NAMALWA (cell line): ENCODE measurements at regions not wholly inside any gene's neighbourhood (a gene's known extent, or its start where the extent isn't known, plus 50 kb on each side); places are given as distances from the start of the nearest gene placed in this dataset.
A peak's percentile ranks its signal among the peaks of the same experiment; 100 is the strongest.
"Not testable (repeated sequence)": the region's sequence is repeated elsewhere in the genome, so short reads cannot be mapped to it uniquely, and the experiment has no call there.

Experiments
- DNase-seq: peaks from one replicate; pipeline ENCODE4 v3.0.0-alpha.2; 2015; ENCODE audit warnings: low spot score

DNA sequence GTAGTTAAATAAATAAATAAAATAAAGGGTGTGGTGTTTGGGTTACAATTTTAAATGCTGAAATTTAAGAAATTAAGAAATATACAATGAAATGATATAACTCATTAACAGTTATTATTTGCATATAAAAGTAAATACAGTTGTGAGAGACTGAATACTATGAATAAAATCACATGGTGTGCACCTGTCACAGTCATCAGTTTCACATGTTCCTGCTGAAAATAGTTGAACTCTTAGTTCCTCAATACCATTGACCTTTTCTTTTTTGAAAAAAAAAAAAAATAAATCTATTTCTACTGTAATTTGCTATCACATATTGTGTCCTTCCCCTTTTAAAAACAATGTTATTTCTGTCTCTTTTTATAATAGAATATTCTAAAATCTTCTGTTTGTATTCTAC, 130.9 kb upstream of the CHD1 start:
- DNase-seq, result no peak

DNA sequence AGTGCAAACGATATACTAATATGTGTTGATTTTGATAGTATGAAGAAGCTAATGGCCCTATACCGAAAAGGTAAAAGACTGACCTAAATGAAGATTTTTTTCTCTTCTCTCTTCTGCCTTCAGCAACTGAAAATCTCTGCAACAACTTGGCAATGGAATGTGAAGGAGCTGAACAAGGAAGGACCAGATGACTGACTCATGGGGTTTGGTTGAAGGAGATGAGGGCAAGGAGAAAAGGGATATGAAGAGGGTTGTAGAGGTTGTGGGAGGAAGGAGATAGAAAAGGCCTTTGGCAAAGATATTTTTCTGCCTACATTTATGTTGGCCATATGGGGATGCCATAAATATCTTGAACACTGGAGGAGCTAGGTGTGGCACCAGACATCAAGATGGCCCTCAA, 129.7 kb upstream of the CHD1 start:
- DNase-seq, result no peak

DNA sequence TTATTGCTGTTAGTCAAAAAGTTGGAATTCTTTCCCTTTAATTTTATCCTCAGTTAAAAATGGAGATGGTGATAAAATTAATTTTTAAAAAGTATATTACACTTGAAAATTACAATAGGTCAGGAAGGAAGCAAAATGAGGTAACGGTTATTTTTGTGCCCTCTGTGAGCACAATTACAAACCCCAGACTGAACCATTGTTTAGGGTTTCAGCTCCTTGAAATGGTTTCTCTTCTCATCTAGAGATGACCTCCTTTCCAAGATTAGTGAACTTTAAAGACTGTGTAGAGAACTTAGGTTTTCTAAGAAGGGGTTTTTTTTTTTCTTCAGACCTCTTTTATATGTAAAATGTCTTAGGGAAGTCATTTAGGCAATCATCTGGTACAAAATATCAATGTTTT, 126.2 kb upstream of the CHD1 start:
- no peak for DNase-seq

DNA sequence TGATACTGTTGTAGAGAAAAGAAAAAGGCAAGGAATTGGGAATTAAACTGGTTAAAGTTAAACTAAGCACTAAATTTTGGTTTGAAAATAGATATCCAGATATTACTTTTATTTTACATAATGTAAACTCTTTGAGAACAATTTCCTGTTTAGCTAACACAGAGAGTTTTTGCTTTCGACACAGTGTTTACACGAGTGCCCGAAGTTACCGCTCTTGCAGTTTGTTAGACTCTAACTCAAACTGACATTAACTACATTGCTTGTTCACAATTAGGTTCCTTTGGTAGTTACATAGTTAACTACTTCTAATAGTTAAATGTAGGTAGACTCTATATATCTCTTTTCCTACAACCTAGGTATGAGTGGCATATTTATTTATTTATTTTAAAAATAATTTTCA, 117.1 kb upstream of the CHD1 start:
- DNase-seq, result no peak

DNA sequence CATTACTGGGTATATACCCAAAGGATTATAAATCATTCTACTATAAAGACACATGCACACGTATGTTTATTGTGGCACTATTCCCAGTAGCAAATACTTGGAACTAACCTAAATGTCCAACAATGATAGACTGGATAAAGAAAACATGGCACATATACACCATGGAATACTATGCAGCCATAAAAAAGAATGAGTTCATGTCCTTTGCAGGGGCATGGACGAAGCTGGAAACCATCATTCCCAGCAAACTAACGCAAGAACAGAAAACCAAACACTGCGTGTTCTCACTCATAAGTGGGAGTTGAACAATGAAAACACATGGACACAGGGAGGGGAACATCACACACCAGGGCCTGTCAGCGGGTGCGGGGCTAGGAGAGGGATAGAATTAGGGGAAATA, 114.5 kb upstream of the CHD1 start:
- DNase-seq, result not testable (repeated sequence)

DNA sequence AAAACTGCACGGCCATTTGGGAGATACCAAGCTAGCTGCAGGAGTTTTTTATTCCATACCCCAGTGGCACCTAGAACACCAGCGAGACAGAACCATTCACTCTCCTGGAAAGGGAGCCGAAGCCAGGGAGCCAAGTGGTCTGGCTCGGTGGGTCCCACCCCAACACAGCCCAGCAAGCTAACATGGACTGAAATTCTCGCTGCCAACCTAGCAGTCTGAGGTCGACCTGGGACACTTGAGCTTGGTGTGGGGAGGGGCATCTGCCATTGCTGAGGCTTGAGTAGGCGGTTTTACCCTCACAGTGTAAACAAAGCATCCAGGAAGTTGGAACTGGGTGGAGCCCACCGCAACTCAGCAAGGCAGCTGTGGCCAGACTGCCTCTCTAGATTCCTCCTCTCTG, 108.9 kb upstream of the CHD1 start:
- DNase-seq, result no peak

DNA sequence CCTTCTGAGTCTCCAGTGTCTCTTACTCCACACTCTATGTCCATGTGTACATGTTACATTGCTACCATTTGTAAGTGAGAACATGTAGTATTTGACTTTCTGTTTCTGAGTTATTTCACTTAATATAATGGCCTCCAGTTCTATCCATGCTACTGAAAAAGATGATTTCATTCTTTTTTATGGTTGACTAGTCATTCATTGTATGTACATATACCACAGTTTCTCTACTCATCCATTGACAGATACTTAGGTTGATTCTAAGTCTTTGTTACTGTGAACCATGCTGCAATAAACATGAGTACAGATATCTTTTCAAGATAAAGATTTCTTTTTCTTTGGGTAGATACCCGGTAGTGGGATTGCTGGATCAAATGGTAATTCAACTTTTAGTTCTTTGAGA, 107.1 kb upstream of the CHD1 start:
- no peak for DNase-seq

DNA sequence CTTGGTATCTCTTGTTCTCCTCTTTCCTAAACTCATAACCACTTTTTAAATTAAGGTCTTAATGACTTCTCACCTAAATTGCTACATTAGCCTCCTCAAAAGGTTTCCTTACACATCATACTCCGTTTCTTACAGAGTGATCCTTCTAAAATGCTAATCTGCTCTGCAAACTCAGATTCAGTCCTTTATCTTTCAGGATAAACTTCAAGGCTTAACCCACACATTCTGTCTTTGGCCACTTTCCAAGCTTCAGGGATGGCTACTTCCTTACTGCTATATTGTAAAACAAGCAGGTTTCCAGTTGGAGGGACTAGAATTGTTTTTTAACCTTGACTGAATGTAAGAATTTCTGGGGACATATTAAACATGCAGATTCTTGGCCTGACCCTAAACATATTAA, 105.5 kb upstream of the CHD1 start:
- DNase-seq, result no peak

DNA sequence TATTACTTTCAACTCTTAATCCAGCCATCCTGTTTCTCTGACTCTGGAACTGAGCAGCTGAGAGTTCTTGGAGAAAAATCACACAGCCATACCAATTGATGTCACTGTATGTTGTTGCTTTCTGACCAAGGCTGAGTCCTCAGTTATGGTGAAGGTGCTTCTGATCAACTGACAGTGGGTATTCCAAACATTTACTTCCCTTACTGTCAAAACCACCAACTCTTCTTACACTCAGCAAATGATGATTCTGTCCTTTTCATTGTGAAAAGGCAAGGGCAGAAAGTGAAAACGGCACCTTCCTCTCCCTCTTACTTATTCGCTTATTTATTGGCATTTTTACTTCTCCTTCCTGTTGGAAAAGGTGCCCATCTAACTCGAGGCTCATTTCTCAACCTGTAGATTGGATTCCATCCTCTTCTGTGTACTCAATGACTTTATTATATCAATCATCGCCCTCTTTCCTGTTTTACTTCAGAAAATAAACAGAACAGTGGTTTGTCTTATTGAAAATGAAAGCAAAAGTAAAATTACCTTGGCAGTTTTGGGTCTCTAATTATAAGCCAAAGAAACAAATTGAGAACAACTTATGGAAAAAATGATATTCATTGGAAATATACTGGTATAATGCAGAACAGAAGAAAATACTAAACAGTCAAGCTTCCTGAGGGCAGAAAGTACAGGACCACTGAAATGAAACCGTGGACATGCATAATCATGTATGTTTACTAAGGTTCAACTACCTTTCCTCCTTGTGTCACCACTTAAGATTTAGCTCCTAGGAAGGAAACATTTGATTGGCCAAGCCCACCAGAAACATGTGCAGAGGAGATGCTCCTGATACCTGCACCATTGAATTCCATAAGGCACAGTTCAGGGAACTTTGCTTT, 104.5 kb upstream of the CHD1 start:
- peak; percentile 28 for DNase-seq

DNA sequence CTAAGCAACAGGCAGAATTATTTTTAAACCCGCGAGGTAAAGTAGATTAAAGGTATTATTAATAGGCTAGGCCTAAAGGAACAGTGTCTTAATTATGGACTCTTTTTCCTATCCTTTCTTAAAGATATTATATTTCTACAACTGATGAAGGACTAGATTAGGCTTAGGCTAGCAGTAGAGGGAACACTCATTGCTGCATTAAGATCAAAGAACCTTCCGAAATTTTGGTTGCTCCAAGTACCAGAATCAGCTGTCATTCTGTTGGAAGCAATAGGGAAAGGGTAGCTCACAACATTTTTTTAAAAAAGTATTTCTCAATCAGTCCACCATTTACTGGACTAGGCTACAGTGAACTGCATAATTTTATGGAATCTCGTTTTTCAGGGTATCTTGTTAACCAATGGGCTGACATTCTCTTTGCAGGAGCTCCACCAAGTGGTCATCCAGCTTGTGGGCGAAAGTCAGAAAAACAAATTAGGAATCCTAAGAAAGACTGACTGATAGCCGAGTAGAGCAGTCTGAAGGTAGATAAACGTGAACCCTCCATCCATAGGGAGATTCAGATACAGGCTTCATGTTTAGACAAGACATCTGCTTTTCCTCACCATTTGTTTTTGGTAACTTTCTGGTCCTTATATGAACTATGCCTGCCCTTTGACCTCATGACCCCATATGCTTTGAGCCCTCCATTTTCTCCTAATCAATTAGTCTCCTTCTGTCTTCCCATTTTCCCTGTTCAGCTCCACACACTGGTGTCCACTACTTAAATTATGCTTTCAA, 103.6 kb upstream of the CHD1 start:
- DNase-seq, result peak; percentile 67

DNA sequence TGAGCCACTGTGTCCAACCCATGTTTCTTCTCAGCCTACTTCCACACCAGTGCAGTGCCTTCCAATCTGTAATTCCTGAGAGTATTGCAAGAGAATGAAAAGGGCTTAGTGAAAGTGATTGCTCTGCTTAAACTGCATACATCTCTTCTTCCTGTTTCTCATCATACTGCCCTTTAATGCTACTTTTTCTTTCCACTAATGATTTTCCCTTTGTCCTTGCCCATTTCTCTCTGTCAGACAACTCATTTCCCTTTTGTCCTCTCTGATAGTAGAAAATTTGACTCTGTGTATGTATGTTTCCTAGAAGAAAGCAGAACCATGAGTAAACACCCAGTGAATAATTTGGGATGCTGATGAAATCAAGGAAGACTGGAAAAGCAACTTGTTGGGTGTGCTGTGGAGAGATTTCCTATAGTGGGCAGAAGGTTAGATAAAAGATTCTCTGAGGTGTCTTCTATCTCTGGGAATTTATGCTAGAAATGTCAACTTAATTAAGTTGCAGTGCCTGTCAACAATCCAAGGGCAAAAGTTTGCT, 102.2 kb upstream of the CHD1 start:
- DNase-seq, result no peak

DNA sequence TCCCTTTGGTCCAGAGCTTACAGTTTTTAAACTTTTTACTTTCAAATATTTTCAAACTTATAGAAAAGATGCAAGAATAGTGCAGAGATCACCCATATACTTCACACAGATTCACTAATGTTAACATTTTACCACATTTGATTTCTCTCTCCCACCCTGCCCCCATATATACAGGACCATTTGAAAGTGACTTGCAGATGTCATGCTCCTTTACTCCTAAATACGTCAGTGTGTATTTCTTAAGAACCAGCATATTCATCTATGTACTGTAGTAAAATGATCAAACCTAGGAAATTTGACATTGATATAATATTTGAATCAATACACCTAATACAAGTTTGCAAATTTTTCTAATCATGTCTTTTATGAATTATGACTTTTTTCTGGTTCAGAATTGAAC, 100.4 kb upstream of the CHD1 start:
- no peak for DNase-seq

DNA sequence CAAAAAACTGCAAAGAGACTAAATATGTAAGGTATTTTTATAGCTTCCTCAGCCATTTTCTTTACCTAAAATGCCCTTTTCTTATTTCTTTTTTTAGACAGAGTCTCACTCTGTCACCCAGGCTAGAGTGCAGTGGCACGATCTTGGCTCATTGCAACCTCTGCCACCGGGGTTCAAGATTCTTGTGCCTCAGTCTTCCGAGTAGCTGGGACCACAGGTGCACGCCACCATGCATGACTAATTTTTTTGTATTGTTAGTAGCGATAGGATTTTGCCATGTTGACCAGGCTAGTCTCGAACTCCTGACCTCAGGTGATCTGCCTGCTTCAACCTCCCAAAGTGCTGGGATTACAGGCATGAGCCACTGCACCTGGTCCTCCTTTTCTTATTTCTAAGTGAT, 99.4 kb upstream of the CHD1 start:
- peak; percentile 21 for DNase-seq

DNA sequence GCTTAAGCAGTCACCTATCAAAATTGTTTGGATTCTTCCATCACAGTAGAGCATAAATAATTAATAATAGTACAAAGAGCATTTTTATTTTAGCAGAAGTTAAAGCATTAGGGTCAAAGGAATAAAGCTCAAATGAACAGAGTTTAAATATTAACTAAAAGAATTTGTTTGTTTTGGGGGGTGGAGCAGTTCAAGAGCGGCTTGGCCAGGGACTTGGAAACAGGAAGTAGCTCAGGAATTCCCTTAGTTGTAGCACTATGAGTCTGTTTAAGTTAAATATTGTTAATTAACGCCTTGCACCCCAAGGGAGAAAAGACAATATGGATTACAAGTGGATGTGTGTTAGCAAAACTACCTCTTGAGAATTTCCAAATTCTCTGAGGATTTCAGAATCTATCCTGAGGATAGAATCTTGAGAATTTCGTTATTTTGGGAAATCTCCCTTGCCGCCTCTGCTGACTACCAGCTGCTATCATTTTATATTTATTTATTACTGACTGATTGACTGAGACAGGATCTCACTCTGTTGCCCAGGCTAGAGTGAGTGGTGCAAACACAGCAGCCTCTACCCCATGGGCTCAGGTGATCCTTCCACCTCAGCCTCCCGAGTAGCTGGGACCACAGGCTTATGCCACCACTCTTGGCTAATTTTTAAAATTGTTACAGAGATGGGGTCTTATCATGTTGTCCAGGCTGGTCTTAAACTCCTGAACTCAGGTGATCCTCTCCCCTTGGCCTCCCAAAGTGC, 96.7 kb upstream of the CHD1 start:
- DNase-seq, result no peak

DNA sequence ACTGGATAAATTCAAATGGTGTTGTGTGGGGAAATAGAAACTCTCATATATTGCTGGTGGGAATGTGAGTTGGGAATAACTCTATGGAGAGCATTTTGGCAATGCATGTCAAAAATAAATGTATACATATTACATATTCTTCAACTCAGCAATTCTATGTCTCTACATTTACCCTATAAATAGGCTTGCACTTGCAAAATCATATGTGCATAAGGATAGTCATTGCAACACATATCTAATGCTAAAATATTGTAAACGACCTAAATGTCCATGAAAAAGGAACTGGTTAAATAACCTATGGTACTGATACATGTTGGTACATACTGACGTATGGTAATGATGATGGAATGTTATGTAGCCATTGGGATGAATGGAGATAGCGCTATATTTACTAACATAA, 94.5 kb upstream of the CHD1 start:
- no peak for DNase-seq

DNA sequence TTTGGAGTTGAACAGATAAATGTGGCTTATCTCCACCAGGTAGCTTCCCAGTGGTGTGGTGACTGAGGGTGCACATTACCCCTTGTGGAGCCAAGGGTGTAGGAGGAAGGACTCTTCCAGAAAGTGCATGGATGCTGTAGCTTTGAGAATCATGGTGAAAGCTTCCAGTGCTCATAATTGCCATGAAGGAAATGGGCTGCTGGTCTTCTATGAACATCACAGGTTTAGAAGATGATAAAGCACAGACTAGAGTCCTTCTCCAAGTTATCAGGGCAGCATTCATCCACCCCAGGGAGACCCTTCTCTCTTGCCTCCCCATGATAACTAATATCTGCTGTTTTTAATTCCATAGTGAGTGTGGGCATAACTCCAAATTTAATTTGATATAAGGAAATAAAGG, 93.4 kb upstream of the CHD1 start:
- DNase-seq, result no peak

DNA sequence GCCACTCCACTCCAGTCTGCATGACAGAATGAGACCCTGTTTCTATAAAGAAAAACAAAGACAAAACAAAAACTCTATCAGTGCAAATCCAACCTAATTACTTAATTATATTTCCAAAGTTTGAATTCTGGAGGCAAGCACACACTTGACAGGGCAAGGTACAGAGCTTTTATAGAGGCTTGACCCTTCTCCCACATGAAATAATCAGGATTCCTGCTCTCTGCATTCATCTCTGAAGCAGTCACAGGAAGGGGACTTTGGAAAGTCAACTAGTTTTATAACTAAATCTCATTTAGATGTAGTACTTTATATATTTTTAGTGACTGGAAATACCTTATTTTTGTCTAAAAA, 91.9 kb upstream of the CHD1 start:
- no peak for DNase-seq

DNA sequence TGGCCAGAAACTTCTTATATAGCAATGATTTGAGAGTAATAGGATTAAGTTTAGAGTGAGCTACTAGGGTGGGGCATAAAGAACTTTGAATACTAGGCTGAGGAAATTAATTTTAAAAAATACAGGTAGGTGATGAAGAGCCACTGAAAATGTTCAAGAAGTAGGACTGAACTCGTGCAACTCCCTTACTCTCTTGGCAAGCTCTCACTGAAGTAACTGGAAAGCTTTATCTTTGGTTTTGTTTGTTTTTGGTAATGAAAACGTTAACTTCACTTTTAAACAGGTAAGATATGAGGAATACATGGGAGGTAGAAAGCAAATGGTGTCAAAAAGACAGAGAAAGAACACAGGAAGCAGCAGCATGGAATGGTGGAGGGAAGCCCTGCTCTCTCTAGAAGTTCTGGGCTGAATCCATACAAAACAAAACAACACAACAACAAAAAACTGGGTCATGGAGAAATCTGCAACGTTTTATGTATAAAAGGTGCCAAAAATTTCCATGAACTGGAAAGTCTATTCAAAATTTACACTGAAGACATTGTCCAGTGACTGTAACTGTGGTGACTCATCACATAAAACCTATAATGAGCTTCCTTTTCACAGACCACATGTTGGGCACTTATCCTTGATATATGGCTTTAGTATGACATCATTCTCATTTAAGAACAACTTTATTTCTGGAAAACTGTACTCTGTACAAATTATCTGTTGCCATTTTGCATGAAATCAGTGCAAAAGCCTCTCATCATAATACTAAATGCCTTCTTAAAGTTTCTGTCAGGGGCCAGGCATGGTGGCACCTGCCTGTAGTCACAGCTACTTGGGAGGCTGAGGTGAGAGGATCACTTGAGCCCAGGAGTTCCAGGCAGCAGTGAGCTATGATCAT, 91.2 kb upstream of the CHD1 start:
- DNase-seq, result no peak

DNA sequence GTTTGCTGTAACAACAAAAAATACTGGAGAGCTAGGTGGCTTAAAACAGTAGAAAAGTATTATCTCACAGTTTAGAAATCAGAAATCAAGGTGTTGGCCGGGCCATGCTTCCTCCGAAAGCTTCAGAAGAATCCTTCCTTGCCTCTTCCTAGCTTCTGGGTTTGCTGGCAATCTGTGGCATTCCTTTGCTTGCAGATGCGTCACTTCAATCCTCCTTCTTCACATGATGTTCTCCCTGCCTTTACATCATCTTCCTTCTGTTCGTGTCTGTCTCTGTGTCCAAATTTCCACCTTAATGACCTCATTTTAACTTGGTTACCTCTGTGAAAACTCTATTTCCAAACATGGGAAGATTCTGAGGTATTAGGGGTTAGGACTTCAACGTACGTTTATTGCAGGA, 90.4 kb upstream of the CHD1 start:
- DNase-seq, result no peak

DNA sequence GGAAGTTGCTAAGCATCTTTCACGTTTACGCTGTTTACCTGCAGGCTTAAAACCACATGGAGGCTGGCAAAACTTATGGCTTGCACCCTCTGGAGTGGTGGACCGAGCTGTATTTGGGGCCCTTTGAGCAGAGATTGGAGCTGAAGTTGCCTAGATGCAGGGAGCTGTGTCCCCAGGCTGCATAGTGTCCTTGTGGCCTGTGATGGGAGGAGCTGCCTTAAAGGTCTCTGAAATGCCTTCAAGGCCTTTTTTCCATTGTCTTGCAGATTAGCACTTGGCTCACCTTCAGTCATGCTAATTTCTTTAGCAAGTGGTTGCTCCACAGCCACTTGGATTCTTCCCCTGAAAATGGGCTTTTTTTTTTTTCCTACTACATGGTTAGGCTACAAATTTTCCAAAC, 81.5 kb upstream of the CHD1 start:
- no peak for DNase-seq

DNA sequence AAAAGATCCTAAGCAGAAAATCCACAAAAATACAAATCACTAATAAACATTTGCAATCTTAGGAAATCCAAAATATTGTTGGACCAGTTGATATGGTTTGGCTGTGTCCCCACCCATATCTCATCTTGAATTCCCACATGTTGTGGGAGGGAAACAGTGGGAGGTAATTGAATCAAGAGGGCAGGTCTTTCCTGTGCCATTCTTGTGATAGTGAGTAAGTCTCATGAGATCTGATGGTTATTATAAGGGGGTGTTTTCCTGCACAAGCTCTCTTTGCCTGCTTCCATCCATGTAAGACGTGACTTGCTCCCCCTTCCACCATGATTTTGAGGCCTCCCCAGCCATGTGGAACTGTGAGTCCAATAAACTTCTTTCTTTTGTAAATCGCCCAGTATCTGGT, 79.2 kb upstream of the CHD1 start:
- DNase-seq, result not testable (repeated sequence)

DNA sequence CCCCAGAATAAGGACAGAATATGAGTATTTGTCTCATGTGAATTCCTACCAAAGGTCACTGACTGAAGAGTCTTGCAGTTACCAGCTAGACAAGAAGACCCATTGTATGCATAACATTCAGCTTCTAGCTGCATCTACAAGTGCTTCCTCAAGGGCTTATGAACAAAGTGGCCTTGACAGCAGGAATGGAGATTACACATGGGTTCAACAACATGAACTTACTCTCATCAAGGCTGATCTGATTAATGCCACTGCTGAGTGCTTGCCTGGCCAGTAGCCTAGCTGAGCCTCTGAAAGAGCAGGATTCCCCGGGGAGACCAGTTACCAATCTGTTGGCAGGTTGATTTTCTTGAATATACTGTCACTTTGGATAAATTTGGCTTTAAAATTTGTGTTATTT, 76.7 kb upstream of the CHD1 start:
- DNase-seq, result no peak
